ENCODE measurements at regions not wholly inside any gene's neighbourhood (a gene's known extent, or its start where the extent isn't known, plus 50 kb on each side); places are given as distances from the start of the nearest gene placed in this dataset.
A peak's percentile ranks its signal among the peaks of the same experiment; 100 is the strongest.
"Not testable (repeated sequence)": the region's sequence is repeated elsewhere in the genome, so short reads cannot be mapped to it uniquely, and the experiment has no call there.

DNA sequence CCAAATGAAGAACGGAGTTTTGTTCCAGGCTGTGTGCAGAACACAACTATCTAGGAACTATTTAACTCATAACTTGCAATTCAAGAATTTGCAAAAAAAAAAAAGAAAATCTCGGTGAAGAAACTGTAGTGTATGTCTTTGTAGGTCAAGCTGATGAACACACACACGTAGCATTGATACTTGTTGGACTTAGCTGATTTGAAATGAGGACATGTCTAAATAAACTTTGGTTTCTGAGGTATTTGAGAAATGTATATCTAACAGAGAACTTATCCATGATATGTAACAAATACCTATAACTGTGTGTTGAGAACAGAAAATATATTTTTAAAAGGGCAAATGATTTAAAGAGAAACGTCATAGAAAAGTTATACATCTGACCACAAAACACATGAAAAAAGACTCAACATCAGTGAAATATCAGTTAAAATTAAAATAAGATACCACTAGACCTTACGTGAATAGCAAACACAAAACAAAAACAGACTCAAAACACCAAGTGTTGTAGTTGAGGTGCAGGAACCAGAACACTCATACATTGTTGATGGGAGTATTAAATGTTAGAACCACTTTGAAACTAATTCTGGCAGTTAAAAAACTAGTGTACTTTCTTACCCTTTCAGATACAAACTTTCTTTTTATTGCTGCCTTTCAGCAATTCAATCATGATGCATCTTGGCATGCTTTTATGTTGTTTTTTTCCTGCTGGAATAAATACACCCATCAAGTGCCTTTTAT lies 1535.8 kb upstream of the PCDH10 start:
- DNase-seq, result no peak

DNA sequence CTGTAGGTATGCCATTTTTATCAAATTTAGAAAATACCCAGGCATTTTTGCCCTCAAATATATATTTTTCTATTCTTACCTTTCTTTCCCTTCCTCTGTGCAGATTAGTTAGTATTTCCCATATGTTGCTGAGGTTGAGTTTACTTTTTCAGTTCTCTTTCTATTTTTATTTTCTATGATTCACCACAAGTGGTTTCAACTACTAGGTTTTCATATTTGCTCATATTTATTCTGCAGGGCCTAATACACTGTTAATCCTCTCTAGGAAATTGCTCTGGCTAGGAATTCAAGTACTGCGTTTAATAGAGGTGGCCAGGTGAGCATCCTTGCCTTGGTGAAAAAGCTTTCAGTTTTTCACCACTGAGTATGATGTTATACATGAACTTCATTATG lies 1535.3 kb upstream of the PCDH10 start:
- peak; percentile 82 for DNase-seq

DNA sequence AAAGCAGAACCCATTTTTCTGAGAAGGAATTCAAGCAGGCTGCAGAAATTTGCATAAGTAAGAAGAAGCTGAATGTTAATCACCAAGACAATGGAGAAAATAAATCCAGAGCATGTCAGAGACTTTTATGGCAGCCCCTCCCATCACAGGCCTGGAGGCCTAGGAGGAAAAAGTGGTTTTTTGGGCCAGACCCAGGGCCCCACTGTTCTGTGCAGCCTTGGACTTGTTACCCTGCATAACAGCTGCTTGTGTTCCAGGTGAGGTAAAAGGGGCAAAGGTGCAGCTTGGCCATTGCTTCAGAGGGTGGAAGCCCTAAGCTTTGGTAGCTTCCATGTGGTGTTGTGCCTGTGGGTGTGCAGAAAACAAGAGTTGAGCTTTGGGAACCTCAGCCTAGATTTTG lies 1516.2 kb upstream of the PCDH10 start:
- DNase-seq, result no peak

DNA sequence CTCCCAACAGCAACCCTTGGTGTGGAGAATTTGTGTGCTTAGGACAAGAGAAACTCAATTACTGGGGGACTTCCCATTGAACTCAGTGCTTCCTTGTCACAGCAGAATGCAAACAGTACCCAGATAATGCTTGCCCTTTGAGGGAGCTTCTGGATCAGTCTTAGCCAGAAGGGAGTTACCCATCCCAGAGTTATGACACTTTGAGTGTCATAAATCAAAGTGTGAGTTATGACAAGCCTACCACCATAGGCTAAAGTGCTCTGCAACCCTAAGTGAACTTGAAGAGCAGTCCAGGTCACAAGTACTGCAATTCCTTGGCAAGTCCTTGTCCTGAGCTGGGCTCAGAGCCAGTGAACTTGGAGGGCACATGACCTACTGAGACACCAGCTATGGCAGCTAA lies 1513.9 kb upstream of the PCDH10 start:
- no peak for DNase-seq

DNA sequence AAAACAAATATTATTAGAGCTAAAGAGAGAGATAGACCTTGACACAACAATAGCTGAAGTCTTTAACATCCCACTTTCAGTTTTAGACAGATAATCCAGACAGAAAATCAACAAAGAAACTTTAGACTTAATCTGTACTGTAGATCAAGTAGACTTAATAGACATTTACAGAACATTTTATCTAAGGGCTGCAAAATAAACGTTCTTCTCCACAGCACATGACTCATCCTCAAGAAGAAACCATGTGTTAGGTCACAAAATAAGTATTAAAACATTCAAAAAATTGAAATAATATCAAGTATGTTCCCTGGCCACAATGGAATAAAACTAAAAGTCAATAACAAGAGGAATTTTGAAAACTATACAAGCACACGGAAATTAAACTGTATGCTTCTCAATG lies 1510.3 kb upstream of the PCDH10 start:
- DNase-seq, result no peak

DNA sequence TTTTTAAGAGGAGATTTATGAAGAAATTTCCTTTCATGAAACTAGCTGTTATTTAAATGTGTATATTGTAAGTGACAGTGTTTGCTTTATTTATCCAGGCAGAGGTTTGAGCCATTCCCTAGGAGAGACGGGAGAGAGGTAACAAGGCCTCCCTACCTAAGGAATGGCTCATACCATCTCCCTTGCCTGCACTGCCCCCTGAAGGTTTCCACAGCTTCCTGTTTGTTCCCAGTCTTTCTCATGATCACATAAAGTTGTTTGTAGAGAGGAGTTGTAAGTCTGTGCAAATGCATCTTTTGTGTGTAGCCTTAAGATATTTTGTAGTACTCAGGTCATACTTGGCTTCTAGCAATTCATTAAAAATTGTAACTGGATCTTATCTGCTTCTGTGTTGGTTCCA lies 1504.5 kb upstream of the PCDH10 start:
- DNase-seq, result no peak

DNA sequence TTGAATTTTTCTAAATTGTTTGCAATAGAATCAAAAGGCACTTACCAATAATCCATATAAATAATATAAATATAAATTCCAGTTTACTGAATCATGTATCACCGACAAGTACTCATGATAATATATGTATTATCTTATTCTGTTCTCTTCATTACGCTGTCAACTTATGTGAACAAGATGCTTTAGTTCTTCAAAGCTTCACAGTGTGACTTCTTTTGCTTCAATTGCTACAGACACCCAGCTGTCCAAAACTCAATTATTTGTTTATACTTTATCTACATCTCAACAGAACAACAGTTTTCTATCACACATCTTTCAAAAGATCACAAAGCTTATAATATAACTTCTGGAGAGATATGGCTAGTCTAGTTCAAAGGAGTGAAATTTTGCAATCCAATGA lies 1499.9 kb upstream of the PCDH10 start:
- DNase-seq, result no peak

DNA sequence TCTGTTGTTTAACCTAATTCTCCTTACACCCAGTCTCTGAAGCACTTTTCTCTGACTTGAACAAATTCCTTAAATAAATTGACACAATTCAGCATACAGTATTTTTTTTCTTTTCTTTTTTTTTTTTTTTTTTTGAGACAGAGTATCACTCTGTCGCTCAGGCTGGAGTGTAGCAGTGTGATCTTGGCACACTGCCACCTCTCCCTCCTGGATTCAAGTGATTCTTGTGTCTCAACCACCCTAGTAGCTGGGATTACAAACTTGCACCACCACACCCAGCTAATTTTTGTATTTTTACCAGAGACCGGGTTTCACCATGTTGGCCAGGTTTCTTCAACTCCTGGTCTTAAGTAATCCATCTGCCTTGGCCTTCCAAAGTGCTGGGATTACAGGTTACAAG lies 1498.1 kb upstream of the PCDH10 start:
- no peak for DNase-seq

DNA sequence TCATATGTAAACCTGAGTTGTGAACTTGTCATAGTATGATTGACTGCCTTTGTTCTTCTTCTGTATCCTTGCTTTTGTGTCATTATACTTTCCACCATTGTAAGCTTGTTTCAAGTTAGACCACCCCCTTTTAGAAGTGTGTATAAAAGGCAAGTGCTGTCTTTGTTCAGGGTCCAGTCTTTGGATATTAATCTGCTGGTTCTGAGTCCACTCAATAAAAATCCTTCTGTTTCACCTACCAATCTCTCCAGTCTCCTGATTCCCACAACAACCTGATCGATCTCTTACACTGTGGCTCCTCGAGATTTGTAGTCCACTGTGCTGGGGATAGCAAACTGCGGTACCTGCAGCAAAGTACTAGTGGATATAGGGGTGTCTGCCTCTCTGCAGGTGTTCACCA lies 1465.8 kb upstream of the PCDH10 start:
- not testable (repeated sequence) for DNase-seq

DNA sequence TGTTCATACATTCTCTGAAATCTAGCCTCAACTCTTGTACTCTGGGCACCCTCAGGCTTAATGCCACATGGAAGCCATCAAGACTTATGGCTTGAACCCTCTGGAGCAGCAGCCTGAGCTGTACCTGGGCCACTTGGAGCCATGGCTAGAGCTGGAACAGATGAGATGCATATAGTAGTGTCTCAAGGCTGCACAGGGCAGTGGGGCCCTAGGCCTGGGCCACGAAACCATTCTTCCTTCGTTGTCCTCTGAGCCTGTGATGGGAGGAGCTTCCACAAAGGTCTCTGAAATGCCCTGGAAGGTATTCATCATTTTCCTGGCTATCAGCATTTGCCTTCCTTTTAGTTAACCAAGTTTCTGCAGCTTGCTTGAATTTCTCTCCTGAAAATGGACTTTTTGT lies 1427.2 kb upstream of the PCDH10 start:
- DNase-seq, result no peak

DNA sequence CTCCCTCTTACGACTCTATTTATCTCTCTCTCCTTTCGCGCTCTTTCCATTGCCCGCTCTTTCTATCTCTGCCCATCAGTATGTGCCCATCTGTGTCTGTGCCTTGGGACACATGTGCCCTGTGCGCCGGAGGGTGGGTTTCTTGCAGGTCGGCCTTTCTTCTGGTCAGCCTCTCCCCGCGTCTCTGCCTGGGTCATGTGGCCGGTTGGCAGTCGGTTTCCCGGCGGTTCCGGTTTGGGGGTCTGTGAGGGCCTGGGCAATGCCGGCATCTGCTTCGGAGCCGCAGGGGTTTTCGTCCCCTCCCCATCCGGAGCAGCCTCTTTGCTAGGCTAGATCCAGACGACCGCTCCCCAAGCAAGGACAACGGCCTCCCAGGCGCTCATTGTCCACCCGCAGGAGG lies 1426.0 kb upstream of the PCDH10 start:
- not testable (repeated sequence) for DNase-seq

DNA sequence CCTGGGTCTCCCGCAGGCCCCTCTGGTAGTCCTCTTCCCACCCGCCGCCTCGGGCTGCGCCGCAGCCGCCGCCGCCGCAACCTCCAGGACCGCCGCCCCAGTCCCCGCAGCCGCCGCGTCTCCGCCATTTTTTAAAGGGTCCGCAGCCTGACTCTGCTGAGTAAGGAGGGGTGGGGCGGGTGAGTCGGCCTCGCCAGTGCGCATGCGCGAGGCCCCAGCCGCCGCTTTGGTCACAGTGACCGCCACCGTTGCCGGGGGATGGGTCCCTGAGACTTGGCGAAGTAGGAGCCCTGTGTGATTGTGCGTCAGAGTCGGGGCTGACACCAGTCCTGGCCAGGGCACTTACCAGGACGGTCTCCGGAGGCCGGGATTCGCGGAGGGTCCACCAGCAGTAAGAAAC lies 1424.2 kb upstream of the PCDH10 start:
- DNase-seq, result peak; percentile 10

DNA sequence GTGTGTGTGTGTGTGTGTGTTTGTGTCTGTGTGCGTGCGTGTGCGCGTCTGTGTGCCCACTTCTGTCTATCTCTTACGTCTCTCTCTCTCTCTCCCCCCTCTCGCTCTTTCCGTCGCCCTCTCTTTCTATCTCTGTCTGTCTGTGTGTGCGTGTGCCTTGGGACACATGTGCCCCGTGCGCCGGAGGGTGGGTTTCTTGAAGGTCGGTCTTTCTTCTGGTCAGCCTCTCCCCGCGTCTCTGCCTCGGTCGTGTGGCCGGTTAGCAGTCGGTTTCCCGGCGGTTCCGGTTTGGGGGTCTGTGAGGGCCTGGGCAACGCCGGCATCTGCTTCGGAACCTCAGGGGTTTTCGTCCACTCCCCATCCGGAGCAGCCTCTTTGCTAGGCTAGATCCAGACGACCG lies 1423.6 kb upstream of the PCDH10 start:
- not testable (repeated sequence) for DNase-seq

DNA sequence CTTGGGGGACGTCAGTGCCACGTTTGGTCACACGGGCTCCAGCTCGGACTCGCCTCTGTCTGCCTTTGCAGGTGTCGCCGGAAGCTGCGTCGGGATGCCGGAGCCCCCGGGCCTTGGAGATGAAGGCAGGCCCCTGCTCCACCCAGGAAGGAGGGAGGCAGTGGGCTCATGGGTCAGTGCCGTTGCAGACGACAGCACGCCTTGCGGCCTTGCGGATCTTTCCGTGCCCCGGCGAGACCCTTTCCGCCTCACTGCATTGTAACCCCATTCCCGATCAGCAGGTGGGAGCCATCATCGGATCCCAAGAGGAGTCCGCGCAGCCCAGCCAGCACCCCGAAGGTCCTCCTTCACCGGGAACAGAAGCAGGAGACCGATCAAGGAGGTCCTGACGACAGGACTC lies 1422.2 kb upstream of the PCDH10 start:
- not testable (repeated sequence) for DNase-seq

DNA sequence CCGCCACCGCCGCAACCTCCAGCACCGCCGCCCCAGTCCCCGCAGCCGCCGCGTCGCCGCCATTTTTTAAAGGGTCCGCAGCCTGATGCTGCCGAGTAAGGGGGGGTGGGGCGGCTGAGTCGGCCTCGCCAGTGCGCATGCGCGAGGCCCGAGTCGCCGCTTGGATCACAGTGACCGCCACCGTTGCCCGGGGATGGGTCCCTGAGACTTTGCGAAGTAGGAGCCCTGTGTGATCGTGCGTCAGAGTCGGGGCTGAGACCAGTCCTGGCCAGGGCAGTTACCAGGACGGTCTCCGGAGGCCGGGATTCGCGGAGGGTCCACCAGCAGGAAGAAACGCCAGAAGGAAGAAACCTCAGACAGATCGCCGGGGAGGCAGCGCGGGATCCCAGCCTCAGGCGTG lies 1421.7 kb upstream of the PCDH10 start:
- not testable (repeated sequence) for DNase-seq

DNA sequence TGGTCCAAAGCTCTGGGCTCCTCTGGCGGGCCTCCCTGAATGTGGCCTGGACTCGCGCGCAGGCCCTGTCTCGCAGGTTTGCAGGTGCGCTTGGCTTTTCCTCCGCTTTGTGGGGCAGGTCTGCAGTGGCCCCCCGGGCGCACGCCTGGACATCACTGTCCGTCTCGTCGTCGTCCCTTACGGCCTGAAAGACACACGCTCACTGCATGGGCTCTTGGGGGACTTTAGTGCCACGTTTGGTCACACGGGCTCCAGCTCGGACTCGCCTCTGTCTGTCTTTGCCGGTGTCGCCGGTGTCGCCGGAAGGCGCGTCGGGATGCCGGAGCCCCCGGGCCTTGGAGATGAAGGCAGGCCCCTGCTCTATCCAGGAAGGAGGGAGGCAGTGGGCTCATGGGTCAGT lies 1419.9 kb upstream of the PCDH10 start:
- not testable (repeated sequence) for DNase-seq

DNA sequence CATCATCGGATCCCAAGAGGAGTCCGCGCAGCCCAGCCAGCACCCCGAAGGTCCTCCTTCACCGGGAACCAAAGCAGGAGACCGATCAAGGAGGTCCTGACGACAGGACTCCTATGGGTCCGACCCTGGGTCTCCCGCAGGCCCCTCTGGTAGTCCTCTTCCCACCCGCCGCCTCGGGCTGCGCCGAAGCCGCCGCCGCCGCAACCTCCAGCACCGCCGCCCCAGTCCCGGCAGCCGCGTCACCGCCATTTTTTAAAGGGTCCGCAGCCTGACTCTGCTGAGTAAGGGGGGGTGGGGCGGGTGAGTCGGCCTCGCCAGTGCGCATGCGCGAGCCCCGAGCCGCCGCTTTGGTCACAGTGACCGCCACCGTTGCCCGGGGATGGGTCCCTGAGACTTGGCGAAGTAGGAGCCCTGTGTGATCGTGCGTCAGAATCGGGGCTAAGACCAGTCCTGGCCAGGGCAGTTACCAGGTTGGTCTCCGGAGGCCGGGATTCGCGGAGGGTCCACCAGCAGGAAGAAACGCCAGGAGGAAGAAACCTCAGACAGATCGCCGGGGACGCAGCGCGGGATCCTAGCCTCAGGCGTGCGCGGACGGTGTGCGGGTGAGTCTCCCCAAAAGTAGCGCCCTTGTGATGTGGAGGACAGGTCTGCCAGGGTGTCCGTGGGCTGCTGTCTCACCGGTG lies 1419.2 kb upstream of the PCDH10 start:
- not testable (repeated sequence) for DNase-seq

DNA sequence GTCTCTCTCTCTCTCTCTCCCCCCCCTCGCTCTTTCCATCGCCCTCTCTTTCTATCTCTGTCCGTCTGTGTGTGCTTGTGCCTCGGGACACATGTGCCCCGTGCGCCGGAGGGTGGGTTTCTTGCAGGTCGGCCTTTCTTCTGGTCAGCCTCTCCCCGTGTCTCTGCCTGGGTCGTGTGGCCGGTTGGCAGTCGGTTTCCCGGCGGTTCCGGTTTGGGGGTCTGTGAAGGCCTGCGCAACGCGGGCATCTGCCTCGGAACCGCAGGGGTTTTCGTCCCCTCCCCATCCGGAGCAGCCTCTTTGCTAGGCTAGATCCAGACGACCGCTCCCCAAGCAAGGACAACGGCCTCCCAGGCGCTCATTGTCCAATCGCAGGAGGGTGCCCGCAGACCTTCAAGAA lies 1418.5 kb upstream of the PCDH10 start:
- DNase-seq, result not testable (repeated sequence)

DNA sequence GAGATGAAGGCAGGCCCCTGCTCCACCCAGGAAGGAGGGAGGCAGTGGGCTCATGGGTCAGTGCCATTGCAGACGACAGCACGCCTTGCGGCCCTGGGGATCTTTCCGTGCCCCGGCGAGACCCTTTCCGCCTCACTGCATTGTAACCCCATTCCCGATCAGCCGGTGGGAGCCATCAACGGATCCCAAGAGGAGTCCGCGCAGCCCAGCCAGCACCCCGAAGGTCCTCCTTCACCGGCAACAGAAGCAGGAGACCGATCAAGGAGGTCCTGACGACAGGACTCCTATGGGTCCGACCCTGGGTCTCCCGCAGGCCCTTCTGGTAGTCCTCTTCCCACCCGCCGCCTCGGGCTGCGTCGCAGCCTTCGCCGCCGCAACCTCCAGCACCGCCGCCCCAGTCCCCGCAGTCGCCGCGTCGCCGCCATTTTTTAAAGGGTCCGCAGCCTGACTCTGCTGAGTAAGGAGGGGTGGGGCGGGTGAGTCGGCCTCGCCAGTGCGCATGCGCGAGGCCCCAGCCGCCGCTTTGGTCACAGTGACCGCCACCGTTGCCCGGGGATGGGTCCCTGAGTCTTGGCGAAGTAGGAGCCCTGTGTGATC lies 1417.0 kb upstream of the PCDH10 start:
- not testable (repeated sequence) for DNase-seq

DNA sequence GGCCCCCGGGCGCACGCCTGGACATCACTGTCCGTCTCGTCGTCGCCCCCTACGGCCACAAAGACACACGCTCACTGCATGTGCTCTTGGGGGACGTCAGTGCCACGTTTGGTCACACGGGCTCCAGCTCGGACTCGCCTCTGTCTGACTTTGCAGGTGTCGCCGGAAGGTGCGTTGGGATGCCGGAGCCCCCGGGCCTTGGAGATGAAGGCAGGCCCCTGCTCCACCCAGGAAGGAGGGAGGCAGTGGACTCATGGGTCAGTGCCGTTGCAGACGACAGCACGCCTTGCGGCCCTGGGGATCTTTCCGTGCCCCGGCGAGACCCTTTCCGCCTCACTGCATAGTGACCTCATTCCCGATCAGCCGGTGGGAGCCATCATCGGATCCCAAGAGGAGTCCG lies 1414.8 kb upstream of the PCDH10 start:
- DNase-seq, result not testable (repeated sequence)

DNA sequence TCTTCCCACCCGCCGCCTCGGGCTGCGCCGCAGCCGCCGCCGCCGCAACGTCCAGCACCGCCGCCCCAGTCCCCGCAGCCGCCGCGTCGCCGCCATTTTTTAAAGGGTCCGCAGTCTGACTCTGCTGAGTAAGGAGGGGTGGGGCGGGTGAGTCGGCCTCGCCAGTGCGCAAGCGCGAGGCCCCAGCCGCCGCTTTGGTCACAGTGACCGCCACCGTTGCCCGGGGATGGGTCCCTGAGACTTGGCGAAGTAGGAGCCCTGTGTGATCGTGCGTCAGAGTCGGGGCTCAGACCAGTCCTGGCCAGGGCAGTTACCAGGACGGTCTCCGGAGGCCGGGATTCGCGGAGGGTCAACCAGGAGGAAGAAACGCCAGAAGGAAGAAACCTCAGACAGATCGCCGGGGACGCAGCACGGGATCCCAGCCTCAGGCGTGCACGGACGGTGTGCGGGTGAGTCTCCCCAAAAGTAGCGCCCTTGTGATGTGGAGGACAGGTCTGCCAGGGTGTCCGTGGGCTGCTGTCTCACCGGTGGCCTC lies 1414.2 kb upstream of the PCDH10 start:
- not testable (repeated sequence) for DNase-seq

DNA sequence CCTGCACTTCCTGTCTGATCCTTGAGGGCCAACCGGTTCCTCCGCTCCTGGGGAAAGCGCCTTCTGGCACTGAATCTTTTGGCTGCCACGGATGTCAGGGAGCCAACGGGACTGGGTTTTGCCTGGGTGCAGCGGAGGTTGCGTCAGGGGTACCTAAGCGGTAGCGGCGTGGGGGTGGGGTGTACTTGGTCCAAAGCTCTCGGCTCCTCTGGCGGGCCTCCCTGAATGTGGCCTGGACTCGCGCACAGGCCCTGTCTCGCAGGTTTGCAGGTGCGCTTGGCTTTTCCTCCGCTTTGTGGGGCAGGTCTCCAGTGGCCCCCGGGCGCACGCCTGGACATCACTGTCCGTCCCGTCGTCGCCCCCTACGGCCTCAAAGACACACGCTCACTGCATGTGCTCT lies 1410.1 kb upstream of the PCDH10 start:
- DNase-seq, result not testable (repeated sequence)

DNA sequence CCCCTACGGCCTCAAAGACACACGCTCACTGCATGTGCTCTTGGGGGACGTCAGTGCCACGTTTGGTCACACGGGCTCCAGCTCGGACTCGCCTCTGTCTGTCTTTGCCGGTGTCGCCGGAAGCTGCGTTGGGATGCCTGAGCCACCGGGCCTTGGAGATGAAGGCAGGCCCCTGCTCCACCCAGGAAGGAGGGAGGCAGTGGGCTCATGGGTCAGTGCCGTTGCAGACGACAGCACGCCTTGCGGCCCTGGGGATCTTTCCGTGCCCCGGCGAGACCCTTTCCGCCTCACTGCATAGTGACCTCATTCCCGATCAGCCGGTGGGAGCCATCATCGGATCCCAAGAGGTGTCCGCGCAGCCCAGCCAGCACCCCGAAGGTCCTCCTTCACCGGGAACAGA lies 1407.3 kb upstream of the PCDH10 start:
- not testable (repeated sequence) for DNase-seq

Data from MV-4-11 (cell line).